ENCODE measurements at regions not wholly inside any gene's neighbourhood (a gene's known extent, or its start where the extent isn't known, plus 50 kb on each side); places are given as distances from the start of the nearest gene placed in this dataset.

- TF ChIP-seq PHF8 (conservative IDR thresholded peaks at IDR 0.05; ENCODE audit: low read depth, low read length) (no peak), EZH2 (IDR thresholded peaks at IDR 0.05; ENCODE audit: low read depth, low read length, severe bottlenecking) (no peak), JUN (IDR thresholded peaks at IDR 0.05; ENCODE audit: low read depth, low read length) (no peak), CTCF (IDR thresholded peaks at IDR 0.05; ENCODE audit: control extremely low read depth in 1 of 3, insufficient read depth in 1 of 3, low read depth in 1 of 3, low read length in 3 of 3) (no peak), POLR2AphosphoS5 (IDR thresholded peaks at IDR 0.05; ENCODE audit: low read depth, low read length) (no peak), SRF (IDR thresholded peaks at IDR 0.05; ENCODE audit: low read depth, low read length) (no peak), CEBPB (IDR thresholded peaks at IDR 0.05; ENCODE audit: low read depth, low read length) (no peak), ZNF274 (IDR thresholded peaks at IDR 0.05; ENCODE audit: borderline replicate concordance, extremely low read depth, low read length) (no peak), BRCA1 (IDR thresholded peaks at IDR 0.05; ENCODE audit: low read depth, low read length) (no peak)
- TF ChIP-seq, protein P1, sequence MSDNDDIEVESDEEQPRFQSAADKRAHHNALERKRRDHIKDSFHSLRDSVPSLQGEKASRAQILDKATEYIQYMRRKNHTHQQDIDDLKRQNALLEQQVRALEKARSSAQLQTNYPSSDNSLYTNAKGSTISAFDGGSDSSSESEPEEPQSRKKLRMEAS (IDR thresholded peaks at IDR 0.05): no peak
These were observed 336.7 kb upstream of the MAN1A1 start for GRCh38 chr6:119686240-119686639.
